Cerebellar cortex (tissue), 1 donor: ENCODE measurements at regions not wholly inside any gene's neighbourhood (a gene's known extent, or its start where the extent isn't known, plus 50 kb on each side); places are given as distances from the start of the nearest gene placed in this dataset.
"Not testable (repeated sequence)": the region's sequence is repeated elsewhere in the genome, so short reads cannot be mapped to it uniquely, and the experiment has no call there.

Experiments
- DNase-seq: peaks from one replicate; pipeline ENCODE4 v3.0.0-alpha.2; 2015; ENCODE audit warnings: low spot score

- DNase-seq: no peak
Observed at GRCh38 chr13:31385540-31385939, 185.8 kb downstream of the B3GLCT start.

GRCh38 chr13:31394506-31394905 lies 194.7 kb downstream of the B3GLCT start:
- no peak for DNase-seq

- no peak for DNase-seq
Observed at GRCh38 chr13:31395090-31395489, 195.3 kb downstream of the B3GLCT start.

- no peak for DNase-seq
Observed at GRCh38 chr13:31399690-31400089, 199.9 kb downstream of the B3GLCT start.

GRCh38 chr13:31403711-31404110 lies 203.9 kb downstream of the B3GLCT start:
- not testable (repeated sequence) for DNase-seq

GRCh38 chr13:31408927-31409326 lies 209.2 kb downstream of the B3GLCT start:
- DNase-seq: no peak

GRCh38 chr13:31409678-31410356 lies 210.0 kb downstream of the B3GLCT start:
- no peak for DNase-seq

- no peak for DNase-seq
Observed at GRCh38 chr13:31413516-31413915, 213.7 kb downstream of the B3GLCT start.

GRCh38 chr13:31416066-31416465 lies 216.3 kb downstream of the B3GLCT start:
- no peak for DNase-seq

GRCh38 chr13:31418186-31418585 lies 218.4 kb downstream of the B3GLCT start:
- no peak for DNase-seq

GRCh38 chr13:31421756-31422155 lies 222.0 kb downstream of the B3GLCT start:
- no peak for DNase-seq

GRCh38 chr13:31424130-31424729 lies 224.5 kb downstream of the B3GLCT start:
- DNase-seq: peak; percentile 63

- no peak for DNase-seq
Observed at GRCh38 chr13:31426395-31426794, 226.6 kb downstream of the B3GLCT start.

GRCh38 chr13:31427151-31428100 lies 227.7 kb downstream of the B3GLCT start:
- no peak for DNase-seq

GRCh38 chr13:31431722-31432137 lies 232.0 kb downstream of the B3GLCT start:
- peak; percentile 6 for DNase-seq

GRCh38 chr13:31433207-31433606 lies 233.4 kb downstream of the B3GLCT start:
- DNase-seq: no peak

- DNase-seq: no peak
Observed at GRCh38 chr13:31433746-31434145, 234.0 kb downstream of the B3GLCT start.

- DNase-seq: no peak
Observed at GRCh38 chr13:31434613-31435012, 234.8 kb downstream of the B3GLCT start.

- no peak for DNase-seq
Observed at GRCh38 chr13:31435536-31435935, 235.8 kb downstream of the B3GLCT start.

GRCh38 chr13:31436478-31436877 lies 236.7 kb downstream of the B3GLCT start:
- no peak for DNase-seq

GRCh38 chr13:31437975-31438374 lies 238.2 kb downstream of the B3GLCT start:
- no peak for DNase-seq

- DNase-seq: no peak
Observed at GRCh38 chr13:31440132-31440531, 240.4 kb downstream of the B3GLCT start.
